SK-N-SH treated with all-trans-retinoic acid at 6 μM for 48 hours (cell line): ENCODE measurements at regions not wholly inside any gene's neighbourhood (a gene's known extent, or its start where the extent isn't known, plus 50 kb on each side); places are given as distances from the start of the nearest gene placed in this dataset.
"Not testable (repeated sequence)": the region's sequence is repeated elsewhere in the genome, so short reads cannot be mapped to it uniquely, and the experiment has no call there.

Source experiments
- ATAC-seq: fragments of 200-7000 bp; cut with Tn5 transposase; 3 replicates; pipeline ENCODE4 v1.9.1; 2020; ENCODE audit warnings: mild to moderate bottlenecking, moderate library complexity
- ARNTL ChIP-seq: fragments of 450-650 bp; formaldehyde crosslinking; IDR thresholded peaks from 2 replicates; pipeline ENCODE4 v1.5.0; 2020; ENCODE audit warnings: low read depth, mild to moderate bottlenecking, moderate library complexity, borderline replicate concordance
- CSDC2 ChIP-seq: fragments of 250-450 bp; sonication (Bioruptor Pico); IDR thresholded peaks from 2 replicates; pipeline ENCODE4 v1.5.0; 2020; ENCODE audit warnings: mild to moderate bottlenecking, moderate library complexity
- ESRRG ChIP-seq: fragments of 250-450 bp; sonication (Bioruptor Pico); IDR thresholded peaks from 2 replicates; pipeline ENCODE4 v1.6.1; 2021; ENCODE audit warnings: mild to moderate bottlenecking
- GLIS3 ChIP-seq: fragments of 250-450 bp; sonication (Bioruptor Pico); IDR thresholded peaks from 2 replicates; pipeline ENCODE4 v1.5.0; 2020; ENCODE audit warnings: mild to moderate bottlenecking, moderate library complexity
- ISL1 ChIP-seq: fragments of 250-450 bp; sonication (Bioruptor Pico); IDR thresholded peaks from 2 replicates; pipeline ENCODE4 v2.1.2; 2022; ENCODE audit warnings: mild to moderate bottlenecking, moderate library complexity
- OSR1 ChIP-seq: fragments of 250-450 bp; sonication (Bioruptor Pico); IDR thresholded peaks from 2 replicates; pipeline ENCODE4 v1.8.0; 2022; ENCODE audit warnings: moderate library complexity, mild to moderate bottlenecking, inconsistent platforms
- PPARA ChIP-seq: fragments of 250-450 bp; sonication (Bioruptor Pico); IDR thresholded peaks from 2 replicates; pipeline ENCODE4 v1.5.0; 2020; ENCODE audit warnings: mild to moderate bottlenecking, borderline replicate concordance
- RARB ChIP-seq: fragments of 250-450 bp; sonication (Bioruptor Pico); IDR thresholded peaks from 2 replicates; pipeline ENCODE4 v1.8.0; 2021; ENCODE audit warnings: mild to moderate bottlenecking, moderate library complexity
- SNAI2 ChIP-seq: fragments of 250-450 bp; sonication (Bioruptor Pico); IDR thresholded peaks from 2 replicates; pipeline ENCODE4 v1.5.0; 2020; ENCODE audit warnings: mild to moderate bottlenecking, moderate library complexity
- TCF4 ChIP-seq: fragments of 250-450 bp; sonication (Bioruptor Pico); IDR thresholded peaks from 2 replicates; pipeline ENCODE4 v1.8.0; 2021; ENCODE audit warnings: mild to moderate bottlenecking, moderate library complexity, borderline replicate concordance
- TOX ChIP-seq: fragments of 250-450 bp; sonication (Bioruptor Pico); IDR thresholded peaks from 2 replicates; pipeline ENCODE4 v1.8.0; 2021; ENCODE audit warnings: mild to moderate bottlenecking, moderate library complexity, borderline replicate concordance
- ZC3H10 ChIP-seq: fragments of 250-450 bp; sonication (Bioruptor Pico); IDR thresholded peaks from 2 replicates; pipeline ENCODE4 v1.5.1; 2021; ENCODE audit warnings: mild to moderate bottlenecking, moderate library complexity
- ZFP3 ChIP-seq: fragments of 250-450 bp; sonication (Bioruptor Pico); IDR thresholded peaks from 2 replicates; pipeline ENCODE4 v1.5.0; 2020; ENCODE audit warnings: mild to moderate bottlenecking, moderate library complexity
- ZFP30 ChIP-seq: fragments of 450-650 bp; formaldehyde crosslinking; IDR thresholded peaks from 2 replicates; pipeline ENCODE4 v1.5.0; 2022; ENCODE audit warnings: mild to moderate bottlenecking, moderate library complexity
- ZNF70 ChIP-seq: fragments of 450-650 bp; formaldehyde crosslinking; IDR thresholded peaks from 2 replicates; pipeline ENCODE4 v1.5.0; 2020; ENCODE audit warnings: mild to moderate bottlenecking, moderate library complexity
- ZNF8 ChIP-seq: fragments of 450-650 bp; formaldehyde crosslinking; IDR thresholded peaks from 2 replicates; pipeline ENCODE4 v1.5.0; 2020; ENCODE audit warnings: mild to moderate bottlenecking, moderate library complexity
- TF ChIP-seq, protein P1 (sequence below): fragments of 250-450 bp; sonication (Bioruptor Pico); IDR thresholded peaks from 2 replicates; pipeline ENCODE4 v1.5.1; 2021; ENCODE audit warnings: mild to moderate bottlenecking, moderate library complexity
- TF ChIP-seq, protein P2 (sequence below): fragments of 250-450 bp; sonication (Bioruptor Pico); IDR thresholded peaks from 2 replicates; pipeline ENCODE4 v1.8.0; 2020; ENCODE audit warnings: mild to moderate bottlenecking, moderate library complexity, borderline replicate concordance
- TF ChIP-seq, protein P3 (sequence below): fragments of 250-450 bp; sonication (Bioruptor Pico); IDR thresholded peaks from 2 replicates; pipeline ENCODE4 v1.8.0; 2021; ENCODE audit warnings: low read depth, mild to moderate bottlenecking, moderate library complexity, borderline replicate concordance
- TF ChIP-seq, protein P4 (sequence below): fragments of 250-450 bp; sonication (Bioruptor Pico); IDR thresholded peaks from 2 replicates; pipeline ENCODE4 v1.5.1; 2020; ENCODE audit warnings: low read depth, mild to moderate bottlenecking, moderate library complexity
- TF ChIP-seq, protein P5 (sequence below): fragments of 250-450 bp; sonication (Bioruptor Pico); IDR thresholded peaks from 2 replicates; pipeline ENCODE4 v1.5.0; 2020; ENCODE audit warnings: mild to moderate bottlenecking, moderate library complexity

DNA sequence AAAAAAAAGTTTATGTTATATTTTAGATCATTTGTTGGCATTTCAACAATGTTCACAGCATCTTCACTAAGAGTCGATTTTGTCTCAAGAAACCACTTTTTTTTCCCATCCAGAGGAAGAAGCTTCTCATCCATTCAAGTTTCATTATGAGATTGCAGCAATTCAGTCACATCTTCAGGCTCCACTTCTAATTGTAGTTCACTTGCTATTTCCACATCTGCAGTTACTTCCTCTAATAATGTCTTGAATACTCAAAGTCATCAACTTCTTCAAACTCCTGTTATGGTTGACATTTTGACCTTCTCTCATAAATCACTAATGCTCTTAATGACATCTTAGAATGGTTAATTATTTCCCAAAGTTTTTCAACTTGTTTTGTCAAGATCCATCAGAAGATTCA lies 61.3 kb upstream of the CHORDC1 start:
- TF ChIP-seq, protein P1, sequence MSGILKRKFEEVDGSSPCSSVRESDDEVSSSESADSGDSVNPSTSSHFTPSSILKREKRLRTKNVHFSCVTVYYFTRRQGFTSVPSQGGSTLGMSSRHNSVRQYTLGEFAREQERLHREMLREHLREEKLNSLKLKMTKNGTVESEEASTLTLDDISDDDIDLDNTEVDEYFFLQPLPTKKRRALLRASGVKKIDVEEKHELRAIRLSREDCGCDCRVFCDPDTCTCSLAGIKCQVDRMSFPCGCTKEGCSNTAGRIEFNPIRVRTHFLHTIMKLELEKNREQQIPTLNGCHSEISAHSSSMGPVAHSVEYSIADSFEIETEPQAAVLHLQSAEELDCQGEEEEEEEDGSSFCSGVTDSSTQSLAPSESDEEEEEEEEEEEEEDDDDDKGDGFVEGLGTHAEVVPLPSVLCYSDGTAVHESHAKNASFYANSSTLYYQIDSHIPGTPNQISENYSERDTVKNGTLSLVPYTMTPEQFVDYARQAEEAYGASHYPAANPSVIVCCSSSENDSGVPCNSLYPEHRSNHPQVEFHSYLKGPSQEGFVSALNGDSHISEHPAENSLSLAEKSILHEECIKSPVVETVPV (CRISPR knock-in tag), result no peak
- no peak for TF ChIP-seq ESRRG (CRISPR knock-in tag)
- TF ChIP-seq ARNTL (CRISPR knock-in tag), result no peak
- TF ChIP-seq GLIS3 (CRISPR knock-in tag), result no peak
- TF ChIP-seq OSR1, result no peak
- TF ChIP-seq, protein P2, sequence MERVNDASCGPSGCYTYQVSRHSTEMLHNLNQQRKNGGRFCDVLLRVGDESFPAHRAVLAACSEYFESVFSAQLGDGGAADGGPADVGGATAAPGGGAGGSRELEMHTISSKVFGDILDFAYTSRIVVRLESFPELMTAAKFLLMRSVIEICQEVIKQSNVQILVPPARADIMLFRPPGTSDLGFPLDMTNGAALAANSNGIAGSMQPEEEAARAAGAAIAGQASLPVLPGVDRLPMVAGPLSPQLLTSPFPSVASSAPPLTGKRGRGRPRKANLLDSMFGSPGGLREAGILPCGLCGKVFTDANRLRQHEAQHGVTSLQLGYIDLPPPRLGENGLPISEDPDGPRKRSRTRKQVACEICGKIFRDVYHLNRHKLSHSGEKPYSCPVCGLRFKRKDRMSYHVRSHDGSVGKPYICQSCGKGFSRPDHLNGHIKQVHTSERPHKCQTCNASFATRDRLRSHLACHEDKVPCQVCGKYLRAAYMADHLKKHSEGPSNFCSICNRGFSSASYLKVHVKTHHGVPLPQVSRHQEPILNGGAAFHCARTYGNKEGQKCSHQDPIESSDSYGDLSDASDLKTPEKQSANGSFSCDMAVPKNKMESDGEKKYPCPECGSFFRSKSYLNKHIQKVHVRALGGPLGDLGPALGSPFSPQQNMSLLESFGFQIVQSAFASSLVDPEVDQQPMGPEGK, result no peak
- no peak for TF ChIP-seq ZC3H10
- no peak for TF ChIP-seq SNAI2 (CRISPR knock-in tag)
- no peak for TF ChIP-seq ZFP30 (CRISPR knock-in tag)
- TF ChIP-seq CSDC2, result no peak
- TF ChIP-seq TOX (CRISPR knock-in tag), result no peak
- no peak for TF ChIP-seq ZNF70 (CRISPR knock-in tag)
- TF ChIP-seq, protein P3, sequence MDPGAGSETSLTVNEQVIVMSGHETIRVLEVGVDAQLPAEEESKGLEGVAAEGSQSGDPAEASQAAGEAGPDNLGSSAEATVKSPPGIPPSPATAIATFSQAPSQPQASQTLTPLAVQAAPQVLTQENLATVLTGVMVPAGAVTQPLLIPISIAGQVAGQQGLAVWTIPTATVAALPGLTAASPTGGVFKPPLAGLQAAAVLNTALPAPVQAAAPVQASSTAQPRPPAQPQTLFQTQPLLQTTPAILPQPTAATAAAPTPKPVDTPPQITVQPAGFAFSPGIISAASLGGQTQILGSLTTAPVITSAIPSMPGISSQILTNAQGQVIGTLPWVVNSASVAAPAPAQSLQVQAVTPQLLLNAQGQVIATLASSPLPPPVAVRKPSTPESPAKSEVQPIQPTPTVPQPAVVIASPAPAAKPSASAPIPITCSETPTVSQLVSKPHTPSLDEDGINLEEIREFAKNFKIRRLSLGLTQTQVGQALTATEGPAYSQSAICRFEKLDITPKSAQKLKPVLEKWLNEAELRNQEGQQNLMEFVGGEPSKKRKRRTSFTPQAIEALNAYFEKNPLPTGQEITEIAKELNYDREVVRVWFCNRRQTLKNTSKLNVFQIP, result no peak
- ATAC-seq, result no peak

DNA sequence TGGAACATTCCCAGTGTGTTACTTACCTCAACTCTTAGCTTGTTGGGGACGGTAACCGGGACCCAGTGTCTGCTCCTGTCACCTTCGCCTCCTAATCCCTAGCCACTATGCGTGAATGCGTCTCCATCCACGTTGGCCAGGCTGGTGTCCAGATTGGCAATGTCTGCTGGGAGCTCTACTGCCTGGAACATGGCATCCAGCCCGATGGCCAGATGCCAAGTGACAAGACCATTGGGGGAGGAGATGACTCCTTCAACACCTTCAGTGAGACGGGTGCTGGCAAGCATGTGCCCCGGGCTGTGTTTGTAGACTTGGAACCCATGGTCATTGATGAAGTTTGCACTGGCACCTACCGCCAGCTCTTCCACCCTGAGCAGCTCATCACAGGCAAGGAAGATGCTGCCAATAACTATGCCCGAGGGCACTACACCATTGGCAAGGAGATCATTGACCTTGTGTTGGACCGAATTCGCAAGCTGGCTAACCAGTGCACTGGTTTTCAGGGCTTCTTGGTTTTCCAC lies 59.8 kb upstream of the CHORDC1 start:
- not testable (repeated sequence) for ATAC-seq

DNA sequence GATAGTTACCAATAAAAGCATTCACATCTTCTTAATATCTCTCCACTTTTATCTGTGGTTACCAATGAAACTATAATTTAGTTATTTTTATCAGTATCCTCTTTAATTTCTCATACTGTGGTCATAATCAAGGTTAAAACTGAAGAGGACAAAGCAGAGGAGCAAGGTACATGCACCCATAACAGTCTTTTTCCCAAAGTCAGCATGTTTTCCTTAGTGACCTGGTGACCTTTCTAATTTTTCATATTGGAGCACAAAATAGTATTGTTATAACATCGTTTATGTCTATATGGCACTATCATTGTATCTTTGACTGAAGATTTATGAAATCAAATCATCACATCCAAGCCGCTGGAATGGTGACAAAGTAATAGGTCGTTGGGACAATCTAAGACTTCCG lies 51.5 kb upstream of the CHORDC1 start:
- ATAC-seq, result no peak
- no peak for TF ChIP-seq ISL1 (CRISPR knock-in tag)
- no peak for TF ChIP-seq RARB (CRISPR knock-in tag)
- TF ChIP-seq CSDC2, result no peak
- no peak for TF ChIP-seq ZFP3 (CRISPR knock-in tag)
- no peak for TF ChIP-seq ZFP30 (CRISPR knock-in tag)
- TF ChIP-seq, protein P4, sequence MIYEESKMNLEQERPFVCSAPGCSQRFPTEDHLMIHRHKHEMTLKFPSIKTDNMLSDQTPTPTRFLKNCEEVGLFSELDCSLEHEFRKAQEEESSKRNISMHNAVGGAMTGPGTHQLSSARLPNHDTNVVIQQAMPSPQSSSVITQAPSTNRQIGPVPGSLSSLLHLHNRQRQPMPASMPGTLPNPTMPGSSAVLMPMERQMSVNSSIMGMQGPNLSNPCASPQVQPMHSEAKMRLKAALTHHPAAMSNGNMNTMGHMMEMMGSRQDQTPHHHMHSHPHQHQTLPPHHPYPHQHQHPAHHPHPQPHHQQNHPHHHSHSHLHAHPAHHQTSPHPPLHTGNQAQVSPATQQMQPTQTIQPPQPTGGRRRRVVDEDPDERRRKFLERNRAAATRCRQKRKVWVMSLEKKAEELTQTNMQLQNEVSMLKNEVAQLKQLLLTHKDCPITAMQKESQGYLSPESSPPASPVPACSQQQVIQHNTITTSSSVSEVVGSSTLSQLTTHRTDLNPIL (CRISPR knock-in tag), result no peak
- no peak for TF ChIP-seq PPARA
- TF ChIP-seq, protein P5, sequence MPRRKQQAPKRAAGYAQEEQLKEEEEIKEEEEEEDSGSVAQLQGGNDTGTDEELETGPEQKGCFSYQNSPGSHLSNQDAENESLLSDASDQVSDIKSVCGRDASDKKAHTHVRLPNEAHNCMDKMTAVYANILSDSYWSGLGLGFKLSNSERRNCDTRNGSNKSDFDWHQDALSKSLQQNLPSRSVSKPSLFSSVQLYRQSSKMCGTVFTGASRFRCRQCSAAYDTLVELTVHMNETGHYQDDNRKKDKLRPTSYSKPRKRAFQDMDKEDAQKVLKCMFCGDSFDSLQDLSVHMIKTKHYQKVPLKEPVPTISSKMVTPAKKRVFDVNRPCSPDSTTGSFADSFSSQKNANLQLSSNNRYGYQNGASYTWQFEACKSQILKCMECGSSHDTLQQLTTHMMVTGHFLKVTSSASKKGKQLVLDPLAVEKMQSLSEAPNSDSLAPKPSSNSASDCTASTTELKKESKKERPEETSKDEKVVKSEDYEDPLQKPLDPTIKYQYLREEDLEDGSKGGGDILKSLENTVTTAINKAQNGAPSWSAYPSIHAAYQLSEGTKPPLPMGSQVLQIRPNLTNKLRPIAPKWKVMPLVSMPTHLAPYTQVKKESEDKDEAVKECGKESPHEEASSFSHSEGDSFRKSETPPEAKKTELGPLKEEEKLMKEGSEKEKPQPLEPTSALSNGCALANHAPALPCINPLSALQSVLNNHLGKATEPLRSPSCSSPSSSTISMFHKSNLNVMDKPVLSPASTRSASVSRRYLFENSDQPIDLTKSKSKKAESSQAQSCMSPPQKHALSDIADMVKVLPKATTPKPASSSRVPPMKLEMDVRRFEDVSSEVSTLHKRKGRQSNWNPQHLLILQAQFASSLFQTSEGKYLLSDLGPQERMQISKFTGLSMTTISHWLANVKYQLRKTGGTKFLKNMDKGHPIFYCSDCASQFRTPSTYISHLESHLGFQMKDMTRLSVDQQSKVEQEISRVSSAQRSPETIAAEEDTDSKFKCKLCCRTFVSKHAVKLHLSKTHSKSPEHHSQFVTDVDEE (CRISPR knock-in tag), result no peak
- no peak for TF ChIP-seq ZNF8 (CRISPR knock-in tag)
- no peak for TF ChIP-seq TOX (CRISPR knock-in tag)
- TF ChIP-seq TCF4 (CRISPR knock-in tag), result no peak
- TF ChIP-seq OSR1, result no peak
- TF ChIP-seq, protein P3, result no peak
- TF ChIP-seq, all 23 proteins: peak for 0
